ENCODE measurements at regions not wholly inside any gene's neighbourhood (a gene's known extent, or its start where the extent isn't known, plus 50 kb on each side); places are given as distances from the start of the nearest gene placed in this dataset.

GRCh38 chr10:7045891-7046599 is 364.8 kb downstream of the SFMBT2 start:
- TF ChIP-seq EP300 (IDR thresholded peaks at IDR 0.05; ENCODE audit: borderline replicate concordance) (no peak), REST (IDR thresholded peaks at IDR 0.05; ENCODE audit: low read depth) (no peak), MAX (IDR thresholded peaks at IDR 0.05) (no peak), TAF1 (IDR thresholded peaks at IDR 0.05; ENCODE audit: low read depth) (no peak), EGR1 (IDR thresholded peaks at IDR 0.05) (no peak), FOXM1 (IDR thresholded peaks at IDR 0.05; ENCODE audit: borderline replicate concordance, low read depth) (no peak), RAD21 (IDR thresholded peaks at IDR 0.05; ENCODE audit: low read depth) (no peak), YY1 (IDR thresholded peaks at IDR 0.05; ENCODE audit: low read depth) (no peak), CEBPB (IDR thresholded peaks at IDR 0.05) (no peak), TCF12 (IDR thresholded peaks at IDR 0.05; ENCODE audit: low read depth) (no peak), ZBTB7A (IDR thresholded peaks at IDR 0.05; ENCODE audit: low read depth) (no peak), NFIC (IDR thresholded peaks at IDR 0.05) (no peak), TEAD4 (IDR thresholded peaks at IDR 0.05) (no peak), USF1 (IDR thresholded peaks at IDR 0.05) (no peak)

All from Ishikawa (cell line).